Activated effector memory CD4-positive, alpha-beta T cell treated with anti-CD3 and anti-CD28 coated beads, Interleukin-2, amount 50 U/mL, for 16 hours (primary cell): ENCODE measurements at regions not wholly inside any gene's neighbourhood (a gene's known extent, or its start where the extent isn't known, plus 50 kb on each side); places are given as distances from the start of the nearest gene placed in this dataset.
"Not testable (repeated sequence)": the region's sequence is repeated elsewhere in the genome, so short reads cannot be mapped to it uniquely, and the experiment has no call there.

Experiments used
- DNase-seq: peaks from one replicate; pipeline ENCODE4 v3.0.0-alpha.2; 2020

GRCh38 chr7:65749518-65749917 lies 123.4 kb upstream of the VKORC1L1 start:
- DNase-seq = no peak

- peak; percentile 96 for DNase-seq
Observed at GRCh38 chr7:65750511-65751344, 122.1 kb upstream of the VKORC1L1 start.

GRCh38 chr7:65754070-65754469 lies 118.8 kb upstream of the VKORC1L1 start:
- DNase-seq = not testable (repeated sequence)

- DNase-seq = not testable (repeated sequence)
Observed at GRCh38 chr7:65758991-65759390, 113.9 kb upstream of the VKORC1L1 start.

- not testable (repeated sequence) for DNase-seq
Observed at GRCh38 chr7:65762712-65763111, 110.2 kb upstream of the VKORC1L1 start.

GRCh38 chr7:65763114-65763513 lies 109.8 kb upstream of the VKORC1L1 start:
- DNase-seq = not testable (repeated sequence)

GRCh38 chr7:65770473-65771225 lies 102.2 kb upstream of the VKORC1L1 start:
- peak; percentile 98 for DNase-seq

GRCh38 chr7:65771226-65771569 lies 101.7 kb upstream of the VKORC1L1 start:
- DNase-seq = not testable (repeated sequence)

GRCh38 chr7:65776677-65777076 lies 96.2 kb upstream of the VKORC1L1 start:
- not testable (repeated sequence) for DNase-seq

GRCh38 chr7:65789943-65790342 lies 82.9 kb upstream of the VKORC1L1 start:
- DNase-seq = not testable (repeated sequence)

GRCh38 chr7:65791788-65792187 lies 81.1 kb upstream of the VKORC1L1 start:
- DNase-seq = not testable (repeated sequence)

GRCh38 chr7:65792726-65793125 lies 80.1 kb upstream of the VKORC1L1 start:
- not testable (repeated sequence) for DNase-seq

GRCh38 chr7:65794671-65795391 lies 78.0 kb upstream of the VKORC1L1 start:
- not testable (repeated sequence) for DNase-seq

GRCh38 chr7:65795392-65795716 lies 77.5 kb upstream of the VKORC1L1 start:
- DNase-seq = not testable (repeated sequence)

GRCh38 chr7:65796205-65796604 lies 76.7 kb upstream of the VKORC1L1 start:
- no peak for DNase-seq

GRCh38 chr7:65797086-65797485 lies 75.8 kb upstream of the VKORC1L1 start:
- DNase-seq = not testable (repeated sequence)

- not testable (repeated sequence) for DNase-seq
Observed at GRCh38 chr7:65797566-65797965, 75.3 kb upstream of the VKORC1L1 start.

- no peak for DNase-seq
Observed at GRCh38 chr7:65798111-65799075, 74.5 kb upstream of the VKORC1L1 start.

GRCh38 chr7:65800191-65800590 lies 72.7 kb upstream of the VKORC1L1 start:
- not testable (repeated sequence) for DNase-seq

- DNase-seq = no peak
Observed at GRCh38 chr7:65800890-65801341, 72.0 kb upstream of the VKORC1L1 start.

- no peak for DNase-seq
Observed at GRCh38 chr7:65804887-65805286, 68.0 kb upstream of the VKORC1L1 start.

GRCh38 chr7:65807067-65807466 lies 65.8 kb upstream of the VKORC1L1 start:
- not testable (repeated sequence) for DNase-seq
